NAMALWA (cell line): ENCODE measurements at regions not wholly inside any gene's neighbourhood (a gene's known extent, or its start where the extent isn't known, plus 50 kb on each side); places are given as distances from the start of the nearest gene placed in this dataset.
"Not testable (repeated sequence)": the region's sequence is repeated elsewhere in the genome, so short reads cannot be mapped to it uniquely, and the experiment has no call there.

Experiments used
- DNase-seq: peaks from one replicate; pipeline ENCODE4 v3.0.0-alpha.2; 2015; ENCODE audit warnings: low spot score

DNA sequence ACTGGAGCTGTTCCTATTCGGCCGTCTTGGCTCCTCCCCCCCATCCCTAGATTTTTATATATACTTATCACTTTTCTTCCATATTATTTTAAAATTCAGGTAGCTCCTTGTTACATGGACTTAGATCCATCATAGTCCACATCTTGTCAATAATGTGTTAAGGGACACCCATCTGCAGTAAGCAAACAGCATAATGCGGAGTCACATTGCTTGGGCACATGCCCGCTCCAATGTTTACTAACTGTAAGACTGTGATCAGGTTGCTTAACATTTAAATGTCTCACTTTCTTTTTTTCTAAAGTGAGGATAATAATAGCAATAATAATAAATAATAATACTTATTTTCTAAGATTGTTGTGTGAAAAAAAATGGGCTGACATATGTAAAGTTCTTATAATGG is 303.2 kb upstream of the SOX14 start:
- DNase-seq, result no peak

DNA sequence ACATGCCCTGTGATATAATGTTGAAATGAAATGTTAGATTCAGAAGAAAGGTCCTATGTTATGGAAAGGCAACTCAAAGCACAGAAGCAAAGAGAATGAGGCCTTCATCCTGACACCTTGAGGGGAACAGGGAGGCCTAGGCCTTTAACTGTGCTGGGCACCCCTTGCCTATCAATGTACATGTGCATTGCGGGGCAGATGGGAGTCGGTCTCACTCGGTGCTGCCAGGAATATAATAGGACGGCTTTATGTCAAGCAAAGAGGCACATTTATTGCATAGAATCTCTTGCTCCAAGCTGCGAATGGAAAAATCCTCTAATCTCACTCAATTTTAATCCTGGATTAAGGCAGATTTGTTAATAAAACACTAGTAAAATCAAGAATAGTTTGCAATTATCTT is 301.0 kb upstream of the SOX14 start:
- DNase-seq, result no peak

DNA sequence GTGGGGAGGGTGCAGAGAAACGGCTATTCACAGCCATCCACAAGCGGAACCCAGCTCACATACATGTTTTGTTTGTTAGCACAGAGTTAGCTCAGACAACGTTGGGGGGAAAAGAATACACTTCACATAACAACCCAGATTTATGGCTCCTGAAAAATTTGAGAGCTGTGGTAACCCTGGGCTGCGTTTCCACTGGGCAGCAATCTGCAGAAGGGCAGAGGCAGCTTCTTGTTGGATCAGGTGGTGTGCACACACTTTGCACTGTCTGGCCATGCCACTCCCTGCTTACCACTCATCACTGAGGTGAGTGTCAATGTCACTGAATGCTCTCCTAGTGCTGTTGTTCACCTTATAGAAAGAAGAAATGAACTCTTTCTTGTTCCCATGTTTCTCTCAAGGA is 299.8 kb upstream of the SOX14 start:
- DNase-seq, result no peak

DNA sequence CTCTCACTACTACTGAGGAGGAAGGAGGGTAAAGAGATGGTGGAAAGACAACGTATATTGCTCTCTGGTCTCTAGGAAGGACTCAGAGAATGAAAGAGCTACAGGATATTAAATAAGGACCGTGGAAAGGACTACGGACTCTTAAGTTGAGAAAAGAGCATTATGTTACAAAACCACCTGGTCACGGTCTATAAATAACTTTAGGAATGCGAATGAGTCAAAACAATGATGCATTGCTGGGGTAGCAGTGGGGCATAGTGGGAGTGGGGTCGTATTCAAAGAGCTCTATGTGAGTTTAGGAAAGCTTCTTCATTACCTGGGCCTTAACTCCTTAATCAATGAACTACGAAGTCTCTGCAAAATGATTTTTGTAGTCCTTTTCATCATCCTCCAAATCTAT is 295.7 kb upstream of the SOX14 start:
- no peak for DNase-seq

DNA sequence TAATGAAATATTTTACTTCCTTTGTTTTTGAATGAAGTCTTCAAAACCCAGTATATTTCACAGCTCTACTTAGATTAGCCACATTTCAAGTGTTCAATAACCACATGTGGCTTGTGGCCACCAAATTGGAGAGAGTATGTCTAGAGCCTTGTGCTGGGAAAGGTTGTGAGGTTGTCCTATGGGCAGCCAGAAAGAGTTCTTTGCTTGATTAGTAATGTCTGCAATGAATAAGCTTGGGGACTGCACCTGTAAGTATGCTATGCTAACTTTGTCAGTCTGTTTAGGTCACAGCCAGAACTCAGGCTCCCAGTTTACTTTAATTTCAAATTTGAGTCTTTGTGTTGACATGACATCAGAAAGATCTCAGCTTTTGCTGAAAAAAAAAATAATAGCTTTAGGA is 294.9 kb upstream of the SOX14 start:
- DNase-seq, result no peak

DNA sequence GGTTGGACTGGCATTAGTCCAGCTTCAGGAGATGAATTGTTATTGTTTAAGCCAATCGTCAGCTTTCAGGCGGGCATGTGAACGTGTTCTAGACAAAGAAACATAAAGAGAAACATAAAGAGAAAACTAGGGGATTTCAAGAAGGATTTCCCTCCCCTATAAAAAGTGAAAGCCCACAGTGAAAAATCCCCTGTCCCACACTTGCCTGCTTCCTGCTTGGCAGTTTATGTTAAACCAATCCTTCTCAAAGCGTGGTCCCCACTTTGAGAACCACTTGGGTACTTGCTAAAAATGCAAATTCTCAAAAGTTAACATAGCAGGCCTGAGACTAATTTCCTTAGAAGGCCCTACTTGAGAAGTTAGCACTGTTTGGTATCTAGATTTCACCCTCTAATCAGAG is 293.0 kb upstream of the SOX14 start:
- DNase-seq, result no peak

DNA sequence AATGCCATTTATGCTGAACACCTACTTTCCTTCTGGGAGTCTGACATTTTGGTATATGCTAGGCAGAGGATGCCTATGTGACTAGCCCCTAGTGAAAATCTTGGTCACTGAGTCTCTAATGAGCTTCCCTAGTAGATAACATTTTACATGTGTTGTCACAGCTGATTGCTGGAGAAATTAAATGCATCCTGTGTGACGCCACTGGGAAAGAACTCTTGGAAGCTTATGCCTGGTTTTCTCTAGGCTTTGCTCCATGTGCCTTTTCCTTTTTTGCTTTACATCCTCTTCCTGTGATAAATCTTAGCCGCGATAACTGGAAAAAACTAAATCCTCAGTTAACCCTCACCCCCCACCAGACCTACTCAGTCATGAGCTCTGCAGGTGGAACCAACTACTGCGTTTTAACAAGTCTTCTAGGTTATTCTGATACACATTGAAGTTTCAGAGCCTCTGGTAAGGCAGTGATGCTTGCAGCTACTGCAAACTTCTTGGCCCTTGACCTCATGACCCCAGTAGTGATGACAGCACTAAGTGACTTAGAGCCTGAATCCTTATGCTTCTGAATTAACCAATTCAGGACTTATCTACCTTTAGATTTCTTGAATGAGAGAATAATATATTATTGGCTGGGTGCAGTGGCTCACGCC is 292.4 kb upstream of the SOX14 start:
- no peak for DNase-seq

DNA sequence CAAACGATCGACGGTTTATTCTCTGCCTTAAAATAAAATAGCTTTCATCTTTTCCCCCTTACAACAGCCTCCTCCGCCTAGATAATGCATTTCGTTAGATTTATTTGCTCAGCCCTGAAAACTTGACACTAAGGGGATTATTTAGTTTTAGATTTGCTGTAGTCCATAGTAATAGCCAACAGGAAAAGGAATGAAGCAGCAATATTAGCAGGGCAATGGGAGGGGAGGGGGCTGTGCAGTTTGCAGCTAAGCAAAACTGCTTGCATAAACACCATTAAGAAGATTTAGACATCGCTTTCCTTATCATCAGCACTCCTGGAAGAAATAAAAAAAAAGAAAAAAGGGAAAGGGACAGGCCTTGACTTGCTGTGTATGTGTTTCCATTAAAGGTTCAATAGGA is 286.5 kb upstream of the SOX14 start:
- no peak for DNase-seq

DNA sequence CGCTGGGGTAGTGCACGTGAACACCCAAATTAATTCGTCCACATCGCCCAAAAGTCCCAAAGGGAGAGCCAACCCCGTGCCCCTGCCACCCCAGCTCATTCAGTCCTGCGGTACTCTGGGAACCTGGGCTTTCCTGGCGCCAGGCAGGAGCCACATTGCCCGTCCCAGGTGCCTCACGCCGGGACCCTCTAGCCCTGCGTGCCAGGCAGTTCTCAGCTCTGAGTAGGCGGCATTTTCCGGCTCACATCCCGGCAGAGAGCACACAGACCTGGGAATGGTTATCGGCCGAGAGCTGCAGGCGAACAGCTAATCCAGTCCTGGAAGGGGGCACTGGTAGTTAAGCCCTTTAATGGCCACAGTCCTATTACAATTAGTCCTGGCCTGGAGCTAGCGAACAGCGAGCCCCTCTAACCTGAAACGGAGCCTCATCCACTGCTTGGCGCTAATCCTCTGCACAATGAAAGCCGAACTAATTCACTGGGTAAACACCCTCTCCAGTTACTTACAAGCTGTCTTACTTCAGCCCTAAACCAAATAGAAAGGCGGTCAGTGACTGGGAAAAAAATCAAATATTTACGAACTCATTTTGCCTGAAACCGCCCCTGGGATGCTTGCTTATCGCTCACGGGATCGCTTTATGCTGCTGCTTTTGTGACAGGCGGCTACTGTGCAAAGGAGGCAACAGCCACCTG is 254.6 kb upstream of the SOX14 start:
- DNase-seq, result no peak

DNA sequence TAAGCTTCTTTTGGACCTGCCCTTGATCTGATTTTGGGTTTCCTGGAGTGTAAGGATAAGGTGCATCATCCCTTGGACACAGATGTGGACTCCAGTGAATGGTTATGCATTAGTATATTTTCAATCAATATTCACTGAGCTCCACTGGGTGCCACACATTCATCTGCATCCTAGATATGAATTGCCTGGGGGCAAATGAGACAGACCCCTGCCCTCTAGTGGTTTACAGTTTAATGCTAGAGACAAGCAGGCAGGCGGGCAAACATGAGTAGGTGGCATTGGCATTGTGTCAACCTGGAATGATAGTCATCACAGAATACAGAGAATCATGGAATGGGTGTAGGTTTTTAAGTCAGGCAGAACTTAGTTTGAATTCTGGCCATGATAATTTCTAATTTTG is 252.5 kb upstream of the SOX14 start:
- no peak for DNase-seq

DNA sequence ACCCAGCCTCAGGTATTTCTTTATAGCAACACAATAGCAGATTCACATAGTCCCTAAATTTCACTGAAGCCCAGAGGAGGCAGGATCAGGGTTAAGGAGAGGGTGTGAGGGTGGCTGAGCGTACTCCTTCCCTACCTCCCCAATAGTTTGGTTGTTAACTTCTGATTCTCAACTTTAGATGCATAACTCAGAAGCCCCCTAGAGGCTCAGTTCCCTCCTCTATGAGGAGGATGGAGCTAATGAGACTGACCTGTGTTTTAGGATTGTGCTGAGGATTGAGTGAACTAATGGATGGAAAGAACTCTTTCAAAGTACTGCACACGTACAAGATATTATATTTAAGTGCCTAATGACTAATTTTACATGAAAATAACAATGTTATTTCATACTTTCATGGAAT is 249.3 kb upstream of the SOX14 start:
- DNase-seq, result peak; percentile 9

DNA sequence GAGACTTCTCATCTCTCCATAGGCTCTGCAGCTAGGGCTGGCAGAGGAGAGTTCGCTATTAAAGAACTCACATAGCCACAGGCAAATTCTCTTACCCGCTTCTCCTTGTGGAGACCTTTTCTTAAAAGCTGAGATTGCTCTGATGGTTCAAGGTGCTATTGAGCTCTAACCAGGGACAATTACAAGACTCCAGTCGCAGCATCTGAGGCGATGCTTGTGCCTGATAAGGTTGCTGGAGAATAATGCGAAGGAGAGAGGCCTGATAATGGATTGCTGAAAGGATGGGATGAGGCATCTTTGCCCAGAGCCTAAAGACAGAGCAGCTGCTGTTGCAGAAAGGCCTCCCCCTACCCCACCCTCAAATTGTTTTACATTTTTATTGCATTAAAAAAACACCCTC is 244.5 kb upstream of the SOX14 start:
- DNase-seq, result no peak

DNA sequence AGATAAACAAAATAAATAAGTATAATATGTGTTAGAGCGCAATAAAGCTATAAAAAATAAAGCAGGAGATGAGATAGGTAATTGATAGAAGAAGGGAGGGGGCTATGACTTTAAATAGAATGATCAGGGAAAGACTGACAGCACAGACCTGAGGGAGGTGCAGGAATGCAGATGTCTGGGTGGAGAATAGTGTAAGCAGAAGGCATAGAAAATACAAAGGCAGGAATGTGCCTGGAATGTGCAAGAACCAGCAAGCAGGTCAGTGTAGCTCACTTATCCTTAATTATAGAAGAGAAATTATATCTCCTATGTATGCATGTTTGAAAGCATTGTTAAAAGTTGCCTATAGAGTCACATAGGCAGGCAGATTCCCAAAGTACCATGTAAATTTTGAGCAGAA is 239.4 kb upstream of the SOX14 start:
- no peak for DNase-seq

DNA sequence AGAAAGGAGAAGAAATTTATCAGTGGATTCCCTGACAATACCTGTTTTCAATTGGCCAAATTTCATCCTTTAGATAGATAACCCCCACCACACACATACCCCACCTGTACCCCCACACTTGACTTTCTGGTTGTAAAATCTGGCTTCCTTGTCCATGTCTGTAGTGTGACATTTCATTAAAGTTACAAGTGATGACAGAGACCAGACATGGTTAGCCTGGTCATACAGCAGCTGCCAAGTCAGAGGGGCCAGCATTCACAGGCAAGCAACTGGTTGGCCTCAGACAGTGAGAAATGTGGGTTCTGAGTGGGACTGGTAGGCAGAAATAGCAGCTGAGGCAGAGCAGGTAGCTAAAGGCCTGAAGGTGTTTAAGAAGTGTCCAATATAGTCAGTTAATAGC is 238.6 kb upstream of the SOX14 start:
- no peak for DNase-seq

DNA sequence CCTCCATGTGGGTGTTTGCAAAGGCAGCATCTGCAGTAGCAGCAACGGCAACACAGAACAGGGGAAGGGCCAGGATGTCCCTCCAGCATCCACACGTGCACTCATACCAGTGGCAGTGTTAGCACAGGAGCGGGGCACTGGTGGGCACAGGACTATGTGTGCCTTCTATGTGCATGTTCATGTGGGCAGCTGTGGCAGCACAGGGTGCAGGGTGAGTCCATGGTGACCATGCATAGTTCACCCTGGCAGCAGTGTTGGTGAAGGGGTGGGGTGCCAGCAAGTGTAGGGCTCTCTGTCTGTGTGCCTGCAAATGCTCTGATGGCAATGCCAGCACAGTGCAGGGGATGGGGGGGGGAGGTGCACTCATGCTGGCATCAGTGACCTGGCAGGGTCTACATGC is 222.1 kb upstream of the SOX14 start:
- DNase-seq, result no peak

DNA sequence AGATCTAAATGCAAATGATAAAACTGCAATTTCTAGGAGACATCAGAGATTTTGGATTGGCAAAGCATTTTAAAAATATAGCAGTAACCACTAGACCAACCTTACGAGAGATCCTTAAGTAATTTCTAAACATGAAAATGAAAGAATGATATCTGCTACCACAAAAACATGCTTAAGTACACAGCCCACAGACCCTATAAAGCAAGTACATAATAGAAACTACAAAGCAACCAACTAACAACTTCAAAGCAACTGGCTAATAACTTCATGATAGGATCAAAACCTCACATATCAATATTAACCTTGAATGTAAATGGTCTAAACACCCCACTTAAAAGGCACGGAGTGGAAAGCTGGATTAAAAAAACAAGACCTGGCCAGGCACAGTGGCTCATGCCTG is 209.9 kb upstream of the SOX14 start:
- DNase-seq, result no peak

DNA sequence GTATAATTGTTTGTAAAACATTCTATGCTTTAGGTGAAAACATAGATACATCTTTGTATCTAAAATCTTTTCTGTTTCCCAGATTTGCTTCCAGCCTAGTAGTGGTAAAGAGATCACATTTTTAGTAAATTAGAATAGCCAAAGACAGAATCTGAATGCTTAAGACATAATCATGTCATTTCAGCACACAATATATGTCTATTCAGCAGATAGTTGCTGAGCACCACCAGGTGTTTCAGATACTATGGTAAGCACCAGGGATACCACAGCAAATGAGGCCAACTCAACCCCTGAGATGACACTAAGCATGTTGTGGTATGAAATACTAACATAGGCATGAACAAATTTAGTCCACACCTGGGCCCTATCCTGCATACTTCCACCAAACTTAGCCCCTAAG is 195.2 kb upstream of the SOX14 start:
- no peak for DNase-seq

DNA sequence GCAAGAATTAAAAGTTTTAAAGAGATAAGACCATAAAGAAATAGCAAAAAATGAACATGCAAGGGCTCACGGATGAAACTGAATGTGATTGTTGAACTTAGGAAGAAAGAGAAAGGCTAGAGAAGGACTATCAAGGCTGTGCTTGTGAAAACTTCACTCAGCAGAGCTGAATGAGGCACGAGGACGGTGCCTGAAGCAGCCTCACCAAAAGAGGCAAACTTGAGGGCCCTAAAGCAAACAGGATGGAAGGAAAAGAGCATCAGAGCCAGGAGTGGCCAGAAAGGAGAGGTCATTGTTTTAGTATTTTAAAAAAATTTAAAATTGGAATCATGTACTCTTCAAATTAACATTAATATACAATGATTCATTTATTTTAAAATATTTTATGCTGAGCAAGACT is 191.2 kb upstream of the SOX14 start:
- DNase-seq, result no peak

DNA sequence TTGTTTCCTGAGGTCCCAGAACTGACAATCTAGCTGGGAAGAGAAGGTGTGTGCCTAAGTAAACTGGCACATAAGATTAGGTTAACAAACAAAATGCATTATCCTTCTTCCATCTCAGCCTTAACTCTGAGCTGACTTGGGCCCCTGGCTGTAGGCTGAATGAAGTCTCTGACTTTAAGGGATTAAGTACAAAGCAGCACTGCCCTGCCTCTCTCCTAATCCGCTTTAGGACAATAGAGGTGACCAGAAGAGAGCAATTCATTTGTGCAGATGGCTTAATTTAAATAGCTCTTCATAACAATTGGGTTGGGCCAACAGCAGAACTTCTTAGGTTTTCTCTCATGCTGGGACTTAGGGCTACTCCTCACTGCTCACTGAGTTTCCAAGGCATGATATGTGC is 181.6 kb upstream of the SOX14 start:
- DNase-seq, result no peak

DNA sequence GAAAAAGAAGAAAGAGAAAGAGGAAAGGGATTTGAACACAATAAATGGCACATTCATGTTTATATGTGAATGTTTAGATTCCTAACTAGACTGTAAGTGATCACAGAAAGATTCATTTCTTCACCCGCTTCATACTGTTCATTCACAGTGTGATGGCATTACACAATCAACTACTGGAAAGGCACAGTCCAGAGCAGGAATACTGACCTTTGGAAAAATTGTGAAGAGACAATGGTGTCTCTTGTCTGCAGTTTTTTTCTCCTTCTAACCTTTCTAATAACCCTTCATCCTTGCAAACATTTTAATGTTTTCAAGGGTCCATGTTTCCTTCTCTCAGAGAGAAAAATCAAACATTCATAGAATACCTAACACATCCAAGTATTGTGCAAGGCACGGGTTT is 180.9 kb upstream of the SOX14 start:
- no peak for DNase-seq

DNA sequence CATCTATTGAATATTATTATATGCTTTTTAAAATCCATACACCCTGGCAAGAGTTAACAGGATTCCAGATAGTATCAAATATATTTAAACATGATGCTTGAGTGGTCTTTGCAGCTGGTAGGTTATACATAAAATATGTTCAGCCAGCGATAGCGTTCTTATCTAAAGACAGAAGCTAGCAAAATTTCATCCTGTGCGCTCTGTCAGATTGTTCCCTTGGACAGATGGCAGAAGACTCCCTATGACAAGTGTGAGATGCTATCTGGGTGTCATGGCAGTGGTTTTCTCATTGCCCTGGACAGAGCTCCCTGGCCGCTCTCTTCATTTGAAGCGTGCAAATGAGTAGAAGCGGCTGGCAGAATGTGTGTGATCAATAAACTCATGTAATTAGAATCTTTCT is 175.2 kb upstream of the SOX14 start:
- no peak for DNase-seq

DNA sequence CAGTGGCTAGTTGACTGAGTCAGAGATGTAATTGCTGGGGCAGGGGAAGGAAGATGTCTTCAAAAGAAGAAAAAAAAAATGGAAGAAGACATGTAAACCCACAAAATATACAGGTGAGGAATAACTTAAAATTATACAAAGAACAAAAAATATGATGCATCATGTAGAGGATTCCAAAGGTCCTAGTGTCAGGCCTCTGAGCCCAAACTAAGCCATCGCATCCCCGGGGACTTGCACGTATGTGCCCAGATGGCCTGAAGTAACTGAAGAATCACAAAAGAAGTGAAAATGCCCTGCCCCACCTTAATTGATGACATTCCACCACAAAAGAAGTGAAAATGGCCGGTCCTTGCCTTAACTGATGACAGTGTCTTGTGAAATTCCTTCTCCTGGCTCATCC is 168.7 kb upstream of the SOX14 start:
- not testable (repeated sequence) for DNase-seq

DNA sequence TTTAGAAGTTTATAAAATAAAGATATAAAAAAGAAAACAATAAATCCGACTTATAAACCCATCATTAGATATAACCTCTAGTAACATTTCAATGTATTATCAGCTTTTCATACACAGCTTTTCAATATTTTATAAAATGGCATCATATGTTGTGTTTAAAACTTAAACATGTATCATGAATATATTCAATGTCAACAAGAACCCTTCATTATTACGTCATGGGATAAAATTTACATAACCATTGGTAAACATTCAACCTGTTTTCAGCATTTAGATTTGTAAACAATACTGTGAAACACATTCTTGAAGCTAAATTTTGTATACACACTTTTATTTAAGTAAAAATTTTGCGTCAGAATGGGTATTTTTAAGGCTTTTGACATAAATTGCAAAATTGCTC is 153.4 kb upstream of the SOX14 start:
- no peak for DNase-seq

DNA sequence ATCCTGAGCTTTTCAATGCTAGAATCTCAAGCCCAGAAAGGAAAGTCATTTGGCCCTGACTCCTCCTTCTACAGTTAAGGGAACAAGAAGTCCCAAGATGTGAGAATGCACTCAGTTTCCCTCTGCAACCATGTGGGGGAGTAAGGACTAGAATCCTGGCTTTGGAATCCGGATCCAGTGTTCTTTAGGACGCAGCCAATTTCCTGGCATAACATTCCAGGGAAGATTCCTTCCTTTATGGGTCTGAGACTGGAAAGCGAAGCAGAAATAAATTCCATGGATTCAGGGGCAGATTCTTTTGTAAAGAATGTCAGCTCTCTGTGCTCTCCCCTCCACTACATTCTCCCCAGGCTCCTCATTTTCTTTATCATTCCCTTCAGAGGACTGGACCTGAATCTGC is 151.8 kb upstream of the SOX14 start:
- no peak for DNase-seq
